Upper lobe of left lung (tissue), 6 donors: ENCODE measurements at regions not wholly inside any gene's neighbourhood (a gene's known extent, or its start where the extent isn't known, plus 50 kb on each side); places are given as distances from the start of the nearest gene placed in this dataset.

Experiments used
- ATAC-seq, 2 donors: fragments of 200-7000 bp; cut with Tn5 transposase; one replicate each; pipeline ENCODE4 v1.9.1; 2022; ENCODE audit warnings: mild to moderate bottlenecking in 2 of 2, moderate library complexity in 2 of 2; ENCODE audit not compliant: low FRiP score in 2 of 2
- DNase-seq, 2 donors: peaks; one replicate each; pipeline ENCODE4 v3.0.0-alpha.2; 2019 to 2020
- H3K27ac ChIP-seq, 4 donors: fragments of 200-600 bp; sonication (generic); one replicate each; pipeline ENCODE4 v1.5.1; 2016 to 2019
- H3K27me3 ChIP-seq, 4 donors: fragments of 200-600 bp; sonication (generic); one replicate each; pipeline ENCODE4 v1.5.1; 2017 to 2019
- H3K36me3 ChIP-seq, 4 donors: fragments of 200-600 bp; sonication (generic); one replicate each; pipeline ENCODE4 v1.5.1; 2016 to 2019
- H3K4me1 ChIP-seq, 4 donors: fragments of 200-600 bp; sonication (generic); one replicate each; pipeline ENCODE4 v1.5.1; 2018 to 2019
- H3K4me3 ChIP-seq, 4 donors: fragments of 200-600 bp; sonication (generic); one replicate each; pipeline ENCODE4 v1.5.1; 2017 to 2019; ENCODE audit warnings: mild to moderate bottlenecking in 2 of 4, moderate library complexity in 1 of 4
- H3K9me3 ChIP-seq, 4 donors: fragments of 200-600 bp; sonication (generic); one replicate each; pipeline ENCODE4 v1.5.1; 2018 to 2019
- CTCF ChIP-seq, 6 experiments: fragments of 450-650 bp in 4 of 6; fragments of 200-600 bp in 2 of 6; sonication (generic) in 2 of 6; IDR thresholded peaks; one replicate each; pipeline ENCODE4 v1.5.1; 2016 to 2019; ENCODE audit warnings: antibody characterized with exemption in 6 of 6
- EP300 ChIP-seq, 4 donors: sonication (generic); formaldehyde crosslinking; IDR thresholded peaks; one replicate each; pipeline ENCODE4 v1.5.1; 2017; ENCODE audit warnings: antibody characterized with exemption in 4 of 4, control low read depth in 2 of 4
- POLR2A ChIP-seq, 4 donors: fragments of 450-650 bp; IDR thresholded peaks; one replicate each; pipeline ENCODE4 v1.5.1; 2016 to 2017; ENCODE audit warnings: antibody characterized with exemption in 4 of 4, mild to moderate bottlenecking in 2 of 4
- POLR2AphosphoS5 ChIP-seq, 2 donors: sonication (generic); formaldehyde crosslinking; IDR thresholded peaks; one replicate each; pipeline ENCODE4 v1.5.1; 2017; ENCODE audit warnings: antibody characterized with exemption in 2 of 2
- WGBS, 2 donors: methylation state at CpG; one replicate each; pipeline ENCODE4 v1.1.5; 2017 to 2018; 5-methylcytosine and 5-hydroxymethylcytosine counted together
- donor health status: DM: no; HTN: no; CAD: no; lungs with moderate emphysema.
- donor health status: DM: no; HTN: yes; CAD: no; lungs with severe emphysema.

GRCh38 chr2:58532641-58533040, 291.5 kb upstream of the FANCL start:
- DNase-seq (no peak), ATAC-seq (no peak)
- 91 to 93% methylated on average over 3 of the region's 3 CpGs for WGBS, 2 donors
- TF ChIP-seq EP300 (IDR thresholded peaks at IDR 0.05) (no peak), CTCF (IDR thresholded peaks at IDR 0.05) (no peak), POLR2AphosphoS5 (IDR thresholded peaks at IDR 0.05) (no peak), POLR2A (IDR thresholded peaks at IDR 0.05) (no peak)
- Histone ChIP-seq H3K27ac (no peak overlapping the region), H3K4me1 (no peaks in the 10 kb centered on the region), H3K4me3 (no peak overlapping the region), H3K36me3 (no peaks in the 10 kb centered on the region), H3K27me3 (no peaks in the 10 kb centered on the region), H3K9me3 (no peaks in the 10 kb centered on the region)

DNA sequence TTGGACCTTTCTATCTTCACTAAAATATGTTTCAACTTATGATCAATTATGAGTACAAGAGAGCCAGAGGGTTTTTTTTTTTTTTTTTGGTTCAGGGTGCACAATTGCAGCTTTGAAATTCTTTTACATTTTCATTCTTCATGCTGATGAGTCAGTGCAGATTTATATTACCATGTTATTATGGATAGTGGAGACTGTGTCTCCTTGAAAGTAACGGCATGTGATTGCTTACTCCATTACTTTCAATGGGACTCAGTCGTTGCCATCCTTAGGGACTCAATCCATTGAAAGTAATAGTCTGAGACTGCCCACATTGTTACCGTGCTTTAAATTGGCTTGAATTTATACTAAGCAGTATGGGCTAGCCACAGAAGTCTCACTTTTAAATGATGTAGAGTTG, 286.5 kb upstream of the FANCL start:
- H3K4me3 ChIP-seq: no peak overlapping the region
- no peak overlapping the region for H3K27ac ChIP-seq
- no peaks in the 10 kb centered on the region for H3K9me3 ChIP-seq
- ATAC-seq (no peak), DNase-seq (no peak)
- H3K36me3 ChIP-seq: no peaks in the 10 kb centered on the region
- 83 to 90% methylated on average over 3 of the region's 3 CpGs for WGBS, 2 donors
- TF ChIP-seq POLR2A (IDR thresholded peaks at IDR 0.05) (no peak), EP300 (IDR thresholded peaks at IDR 0.05) (no peak), CTCF (IDR thresholded peaks at IDR 0.05) (no peak), POLR2AphosphoS5 (IDR thresholded peaks at IDR 0.05) (no peak)
- no peaks in the 10 kb centered on the region for H3K27me3 ChIP-seq
- no peaks in the 10 kb centered on the region for H3K4me1 ChIP-seq

- no peak for ATAC-seq
- Histone ChIP-seq H3K4me3 (no peak overlapping the region), H3K36me3 (no peaks in the 10 kb centered on the region), H3K27ac (no peak overlapping the region), H3K9me3 (no peaks in the 10 kb centered on the region), H3K4me1 (no peaks in the 10 kb centered on the region), H3K27me3 (no peaks in the 10 kb centered on the region)
- WGBS, 2 donors: 65 to 71% methylated on average over 7 of the region's 7 CpGs
- no peak for DNase-seq
- TF ChIP-seq CTCF (IDR thresholded peaks at IDR 0.05) (no peak), POLR2AphosphoS5 (IDR thresholded peaks at IDR 0.05) (no peak), EP300 (IDR thresholded peaks at IDR 0.05) (no peak), POLR2A (IDR thresholded peaks at IDR 0.05) (no peak)
Measured at GRCh38 chr2:58521803-58522554, 280.9 kb upstream of the FANCL start.

DNA sequence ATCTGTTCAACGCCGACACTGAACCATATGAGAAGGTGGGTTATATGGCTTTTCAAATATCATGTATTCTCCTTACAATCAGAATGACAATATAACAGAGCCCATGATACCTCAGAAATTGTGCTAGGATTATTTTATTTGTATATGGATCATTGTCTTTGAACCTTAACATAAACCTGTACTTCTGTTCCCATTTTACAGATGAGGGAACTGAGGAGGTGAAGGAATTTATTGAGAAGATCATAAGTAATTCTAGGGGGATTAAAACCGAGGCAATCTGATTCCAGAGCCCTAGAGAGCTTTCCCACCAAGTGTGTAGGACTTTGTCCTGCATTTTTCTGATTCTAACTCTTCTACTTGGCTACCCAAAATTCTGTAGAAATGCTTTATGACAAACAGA, 279.8 kb upstream of the FANCL start:
- WGBS, 2 donors: 85% methylated on average over 3 of the region's 3 CpGs
- Histone ChIP-seq H3K27ac (no peak overlapping the region), H3K4me3 (no peak overlapping the region), H3K36me3 (no peaks in the 10 kb centered on the region), H3K27me3 (no peaks in the 10 kb centered on the region), H3K4me1 (no peaks in the 10 kb centered on the region), H3K9me3 (no peaks in the 10 kb centered on the region)
- no peak for DNase-seq
- TF ChIP-seq POLR2AphosphoS5 (IDR thresholded peaks at IDR 0.05) (no peak), POLR2A (IDR thresholded peaks at IDR 0.05) (no peak), CTCF (IDR thresholded peaks at IDR 0.05) (no peak), EP300 (IDR thresholded peaks at IDR 0.05) (no peak)
- ATAC-seq: no peak

- DNase-seq: no peak
- Histone ChIP-seq H3K27ac (no peak overlapping the region), H3K4me3 (no peak overlapping the region), H3K4me1 (no peaks in the 10 kb centered on the region), H3K27me3 (no peaks in the 10 kb centered on the region), H3K36me3 (no peaks in the 10 kb centered on the region), H3K9me3 (no peaks in the 10 kb centered on the region)
- TF ChIP-seq POLR2A (IDR thresholded peaks at IDR 0.05): no peak
- no peak for TF ChIP-seq CTCF (IDR thresholded peaks at IDR 0.05)
- no peak for TF ChIP-seq POLR2AphosphoS5 (IDR thresholded peaks at IDR 0.05)
- 94 to 95% methylated on average over 2 of the region's 2 CpGs for WGBS, 2 donors
- ATAC-seq: no peak
Measured at GRCh38 chr2:58517881-58518280, 276.8 kb upstream of the FANCL start.
